PC-3 (cell line): ENCODE measurements at regions not wholly inside any gene's neighbourhood (a gene's known extent, or its start where the extent isn't known, plus 50 kb on each side); places are given as distances from the start of the nearest gene placed in this dataset.

Experiments
- ATAC-seq: fragments of 200-7000 bp; cut with Tn5 transposase; 2 replicates; pipeline ENCODE4 v1.9.1; 2020; ENCODE audit warnings: mild to moderate bottlenecking, moderate library complexity
- BruUV-seq: library from RNA; stranded (reverse); fragments of 400-500 nt; replicated peaks from 2 replicates; lab custom pipeline; 2021; lab: Mats Ljungman, UMichigan
- CTCF ChIA-PET: fragments of 300-600 bp; sonication (Branson Sonifier 250); formaldehyde crosslinking; loops from one replicate; lab custom pipeline; 2022; ENCODE audit warnings: antibody characterized with exemption; lab: Charles Lee
- POLR2A ChIA-PET: fragments of 300-600 bp; sonication (Branson Sonifier 250); formaldehyde crosslinking; loops from one replicate; lab custom pipeline; 2022; ENCODE audit warnings: antibody characterized with exemption; ENCODE audit not compliant: unreplicated experiment; lab: Charles Lee
- DNase-seq: peaks from one replicate; pipeline ENCODE4 v3.0.0-alpha.2; 2015
- H2AFZ ChIP-seq: fragments of 300-600 bp; sonication (generic); 2 replicates; pipeline ENCODE4 v1.6.0; 2016; ENCODE audit warnings: antibody characterized with exemption, low read length
- H3F3A ChIP-seq: fragments of 300-600 bp; sonication (generic); one replicate; pipeline ENCODE4 v1.6.0; 2017; ENCODE audit warnings: antibody characterized with exemption, low read length, control low read depth, mild to moderate bottlenecking; ENCODE audit not compliant: unreplicated experiment
- H3K27ac ChIP-seq: fragments of 300-600 bp; sonication (generic); 2 replicates; pipeline ENCODE4 v1.5.1; 2016; ENCODE audit warnings: mild to moderate bottlenecking, low read length
- H3K27me3 ChIP-seq: fragments of 300-600 bp; sonication (generic); 2 replicates; pipeline ENCODE4 v1.6.1; 2016; ENCODE audit warnings: low read length, mixed read lengths
- H3K36me3 ChIP-seq: fragments of 300-600 bp; sonication (generic); 2 replicates; pipeline ENCODE4 v1.6.1; 2016; ENCODE audit warnings: low read depth, mixed run types, low read length, mixed read lengths
- H3K4me1 ChIP-seq: fragments of 300-600 bp; sonication (generic); 2 replicates; pipeline ENCODE4 v1.5.1; 2016; ENCODE audit warnings: low read length; ENCODE audit not compliant: insufficient read depth
- H3K4me2 ChIP-seq: fragments of 300-600 bp; sonication (generic); 2 replicates; pipeline ENCODE4 v1.6.0; 2016; ENCODE audit warnings: low read length
- H3K4me3 ChIP-seq: fragments of 300-600 bp; sonication (generic); 2 replicates; pipeline ENCODE4 v1.5.1; 2016; ENCODE audit warnings: mild to moderate bottlenecking, low read length, mixed read lengths
- H3K79me2 ChIP-seq: fragments of 300-600 bp; sonication (generic); 2 replicates; pipeline ENCODE4 v1.6.1; 2017; ENCODE audit warnings: low read length, mixed read lengths
- H3K9ac ChIP-seq: fragments of 300-600 bp; sonication (generic); 2 replicates; pipeline ENCODE4 v1.6.0; 2016; ENCODE audit warnings: mild to moderate bottlenecking, low read length
- H3K9me2 ChIP-seq: fragments of 300-600 bp; sonication (generic); replicated peaks from 2 replicates; pipeline ENCODE4 v1.6.1; 2016; ENCODE audit warnings: mixed run types, low read length, mixed read lengths
- H3K9me3 ChIP-seq: fragments of 300-600 bp; sonication (generic); 2 replicates; pipeline ENCODE4 v1.6.1; 2016; ENCODE audit warnings: low read length, mixed read lengths
- H4K20me1 ChIP-seq: fragments of 300-600 bp; sonication (generic); 2 replicates; pipeline ENCODE4 v1.6.1; 2016; ENCODE audit warnings: low read length, mixed read lengths
- CTCF ChIP-seq: fragments of 300-600 bp; sonication (generic); conservative IDR thresholded peaks from 2 replicates; pipeline ENCODE4 v1.5.1; 2017; ENCODE audit warnings: antibody characterized with exemption, low read depth, mild to moderate bottlenecking, low read length
- EZH2 ChIP-seq: fragments of 300-600 bp; sonication (generic); IDR thresholded peaks from one replicate; pipeline ENCODE4 v1.6.1; 2017; ENCODE audit warnings: antibody characterized with exemption, mild to moderate bottlenecking, low read length; ENCODE audit not compliant: unreplicated experiment
- EZH2phosphoT487 ChIP-seq: fragments of 300-600 bp; sonication (generic); IDR thresholded peaks from 2 replicates; pipeline ENCODE4 v1.6.1; 2018; ENCODE audit warnings: mild to moderate bottlenecking, antibody characterized with exemption, low read length, borderline replicate concordance
- intact Hi-C: fragments of 100-400 bp; cut with micrococcal nuclease; formaldehyde crosslinking; loops from 2 replicates; pipeline ENCODE4 v1.9.0; 2023

DNA sequence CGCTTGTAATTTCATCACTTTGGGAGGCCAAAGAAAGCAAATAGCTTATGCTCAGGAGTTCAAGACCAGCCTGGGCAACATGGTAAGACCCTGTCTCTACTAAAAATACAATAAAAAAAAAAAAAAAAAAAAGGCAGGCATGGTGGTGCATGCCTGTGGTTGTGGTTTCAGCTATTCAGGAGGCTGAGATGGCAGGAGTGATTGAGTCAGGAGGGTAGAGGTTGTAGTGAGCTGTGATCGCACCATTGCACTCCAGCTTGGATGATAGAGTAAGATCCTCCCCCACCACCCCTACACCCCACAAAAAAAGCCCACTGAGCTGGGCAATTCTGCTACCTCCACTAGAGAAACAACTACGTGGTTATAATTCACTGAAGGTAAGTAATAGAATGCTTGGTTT is 118.8 kb upstream of the PCDH18 start:
- CTCF ChIA-PET: interaction anchor here (0.6 to 0.7 kb wide), 2 partner anchors 36 to 140 kb away, joined by 3 read pairs; no protein-coding TSS in a partner anchor
- no peak for ATAC-seq

DNA sequence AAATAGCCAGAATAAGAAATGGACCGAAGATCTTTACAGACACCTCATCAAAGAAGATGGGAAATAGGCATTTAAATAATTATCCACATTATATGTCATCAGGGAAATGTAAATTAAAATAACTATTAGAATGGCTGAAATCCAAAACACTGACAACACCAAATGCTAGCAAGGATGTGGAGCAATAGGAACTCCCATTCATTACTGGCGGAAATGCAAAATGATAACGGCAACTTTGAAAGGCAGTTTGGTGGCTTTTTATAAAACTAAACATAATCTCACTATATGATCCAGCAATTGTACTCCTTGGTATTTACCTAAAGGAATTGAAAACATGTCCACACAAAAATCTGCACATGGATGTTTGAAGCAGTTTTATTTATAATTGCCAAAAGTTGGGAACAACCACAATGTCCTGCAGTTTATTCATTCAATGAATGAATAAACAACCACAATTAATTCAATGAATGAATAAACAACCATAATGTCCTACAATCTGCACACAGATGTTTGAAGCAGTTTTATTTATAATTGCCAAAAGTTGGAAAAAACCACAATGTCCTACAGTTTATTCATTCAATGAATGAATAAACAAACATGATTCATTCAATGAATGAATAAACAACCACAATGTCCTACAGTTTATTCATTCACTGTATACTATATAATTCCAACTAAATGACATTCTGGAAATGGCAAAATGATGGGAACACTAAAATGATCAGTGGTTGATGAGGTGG is 117.6 kb upstream of the PCDH18 start:
- H3K9me3 ChIP-seq: no peaks in the 10 kb centered on the region
- intact Hi-C loops: loop anchor here (5.0 kb wide), 1 partner anchor 368 kb away; no protein-coding TSS in a partner anchor
- DNase-seq (peak; percentile 56), ATAC-seq (no peak)
- H3K4me1 ChIP-seq: peaks cover 50% of the 10 kb centered on the region
- ChIA-PET POLR2A (no interaction called here), CTCF (interaction anchor here (0.6 kb wide), 1 partner anchor 118 kb away, joined by 5 read pairs; no protein-coding TSS in a partner anchor)
- no peaks in the 10 kb centered on the region for H4K20me1 ChIP-seq
- BruUV-seq: no TSS peak
- no peak for TF ChIP-seq EZH2
- no peak for TF ChIP-seq CTCF
- TF ChIP-seq EZH2phosphoT487: no peak
- no peaks in the 10 kb centered on the region for H3K9me2 ChIP-seq
- no peaks in the 10 kb centered on the region for H3F3A ChIP-seq
- peak overlapping the region; percentile 64 for H3K27ac ChIP-seq
- no peak overlapping the region for H2AFZ ChIP-seq
- no peaks in the 10 kb centered on the region for H3K27me3 ChIP-seq
- no peaks in the 10 kb centered on the region for H3K79me2 ChIP-seq
- H3K36me3 ChIP-seq: no peaks in the 10 kb centered on the region
- no peak overlapping the region for H3K9ac ChIP-seq
- H3K4me2 ChIP-seq: peak overlapping the region; percentile 31; the same call in 1 of the 2 replicates
- H3K4me3 ChIP-seq: no peak overlapping the region

More for the DNA sequence above, 118.8 kb upstream of the PCDH18 start:
- Histone ChIP-seq H4K20me1 (no peaks in the 10 kb centered on the region), H3K36me3 (no peaks in the 10 kb centered on the region), H3K4me1 (peaks cover 50% of the 10 kb centered on the region), H3K4me3 (no peak overlapping the region), H2AFZ (no peak overlapping the region), H3K79me2 (no peaks in the 10 kb centered on the region), H3K9ac (no peak overlapping the region), H3K27ac (peak overlapping the region; percentile 64), H3K27me3 (no peaks in the 10 kb centered on the region), H3K9me2 (no peaks in the 10 kb centered on the region), H3F3A (no peaks in the 10 kb centered on the region), H3K9me3 (no peaks in the 10 kb centered on the region), H3K4me2 (peak overlapping the region; percentile 44; the same call in 1 of the 2 replicates)
- DNase-seq: peak; percentile 45
- POLR2A ChIA-PET: interaction anchor here (0.6 kb wide), 2 partner anchors 26 to 170 kb away, joined by 3 to 14 read pairs; no protein-coding TSS in a partner anchor
- intact Hi-C loops: no loop called here
- TF ChIP-seq EZH2 (no peak), EZH2phosphoT487 (no peak), CTCF (no peak)
- no TSS peak for BruUV-seq
